ENCODE measurements at regions not wholly inside any gene's neighbourhood (a gene's known extent, or its start where the extent isn't known, plus 50 kb on each side); places are given as distances from the start of the nearest gene placed in this dataset.

- Histone ChIP-seq H3K79me2 (ENCODE audit: control insufficient read depth, insufficient read depth, low read length) (no peaks in the 10 kb centered on the region), H2AFZ (ENCODE audit: control insufficient read depth, low read depth, low read length) (no peak overlapping the region), H3K4me1 (ENCODE audit: control insufficient read depth, insufficient read depth, low read length) (no peaks in the 10 kb centered on the region), H4K20me1 (ENCODE audit: control insufficient read depth, insufficient read depth) (no peaks in the 10 kb centered on the region), H3K4me2 (ENCODE audit: control insufficient read depth, insufficient read depth) (no peak overlapping the region), H3K9ac (ENCODE audit: control insufficient read depth, insufficient read depth, low read length) (no peak overlapping the region), H3K4me3 (no peak overlapping the region), H3K27me3 (replicated peaks in 1 of 2; ENCODE audit: control insufficient read depth in 2 of 2, insufficient read depth in 2 of 2, low read length in 1 of 2) (no peaks in the 10 kb centered on the region), H3K36me3 (ENCODE audit: control insufficient read depth in 2 of 2, insufficient read depth in 2 of 2, low read length in 1 of 2) (no peaks in the 10 kb centered on the region), H3K9me3 (replicated peaks; ENCODE audit: control insufficient read depth, insufficient read depth, low read length) (no peaks in the 10 kb centered on the region), H3K27ac (ENCODE audit: control insufficient read depth, insufficient read depth) (no peak overlapping the region)
- no TSS peak for BruUV-seq (replicated peaks)
- ChIA-PET POLR2A (interaction anchor here (0.6 kb wide), 1 partner anchor 1484 kb away, joined by 5 read pairs; no protein-coding TSS in a partner anchor), RAD21 (ENCODE audit: unreplicated experiment) (no interaction called here), SMC1A (ENCODE audit: uncharacterized antibody, unreplicated experiment) (no interaction called here), CTCF (interaction anchor here (1.2 to 1.5 kb wide), 2 partner anchors 10 to 11 kb away, joined by 5 to 6 read pairs; no protein-coding TSS in a partner anchor)
- DNase-seq (ENCODE audit: low read depth, low spot score) (no peak), ATAC-seq (no peak), FAIRE-seq (no peak)
- in situ Hi-C loops (cut with MboI) = no loop called here
- 43% methylated on average over 4 of the region's 4 CpGs for WGBS (ENCODE audit: insufficient coverage, insufficient replicate concordance, low lambda C conversion rate, missing lambda C conversion rate)
- intact Hi-C loops (cut with micrococcal nuclease; ENCODE audit: unreplicated experiment) = no loop called here
- no peak for TF ChIP-seq PAX8 (IDR thresholded peaks at IDR 0.05)
- TF ChIP-seq CEBPB (IDR thresholded peaks at IDR 0.05; ENCODE audit: borderline replicate concordance in 1 of 2, low read depth in 2 of 2, low read length in 2 of 2) = no peak
- no peak for TF ChIP-seq SMAD1 (IDR thresholded peaks at IDR 0.05; ENCODE audit: low read depth, partially characterized antibody)
These were observed 1144.1 kb downstream of the GATA3 start for GRCh38 chr10:9198611-9199010.

GRCh38 chr10:9205558-9205957 lies 1151.1 kb downstream of the GATA3 start:
- Histone ChIP-seq H2AFZ (ENCODE audit: control insufficient read depth, low read depth, low read length) (no peak overlapping the region), H3K9ac (ENCODE audit: control insufficient read depth, insufficient read depth, low read length) (no peak overlapping the region), H3K27me3 (replicated peaks in 1 of 2; ENCODE audit: control insufficient read depth in 2 of 2, insufficient read depth in 2 of 2, low read length in 1 of 2) (no peaks in the 10 kb centered on the region), H3K9me3 (replicated peaks; ENCODE audit: control insufficient read depth, insufficient read depth, low read length) (no peaks in the 10 kb centered on the region), H3K4me3 (no peak overlapping the region), H3K27ac (ENCODE audit: control insufficient read depth, insufficient read depth) (no peak overlapping the region), H3K79me2 (ENCODE audit: control insufficient read depth, insufficient read depth, low read length) (no peaks in the 10 kb centered on the region), H3K4me1 (ENCODE audit: control insufficient read depth, insufficient read depth, low read length) (no peaks in the 10 kb centered on the region), H4K20me1 (ENCODE audit: control insufficient read depth, insufficient read depth) (no peaks in the 10 kb centered on the region), H3K36me3 (ENCODE audit: control insufficient read depth in 2 of 2, insufficient read depth in 2 of 2, low read length in 1 of 2) (no peaks in the 10 kb centered on the region), H3K4me2 (ENCODE audit: control insufficient read depth, insufficient read depth) (no peak overlapping the region)
- intact Hi-C loops (cut with micrococcal nuclease; ENCODE audit: unreplicated experiment) (loop anchor here (5.0 to 10.0 kb wide), 3 partner anchors 97 to 1441 kb away; partner anchors contain the start of gene GATA3), in situ Hi-C loops (cut with MboI) (loop anchor here (5.0 to 25.0 kb wide), 2 partner anchors 1168 to 1338 kb away; no protein-coding TSS in a partner anchor)
- ATAC-seq (no peak), DNase-seq (ENCODE audit: low read depth, low spot score) (no peak), FAIRE-seq (no peak)
- no peak for TF ChIP-seq NR2C1 (IDR thresholded peaks at IDR 0.05)
- no peak for TF ChIP-seq SMAD1 (IDR thresholded peaks at IDR 0.05; ENCODE audit: low read depth, partially characterized antibody)
- TF ChIP-seq ZNF384 (IDR thresholded peaks at IDR 0.05; ENCODE audit: borderline replicate concordance, low read depth, low read length) = no peak
- TF ChIP-seq ZNF217 (IDR thresholded peaks at IDR 0.05) = no peak
- ChIA-PET CTCF (interaction anchor here (1.0 kb wide), 1 partner anchor 1680 kb away, joined by 3 read pairs; no protein-coding TSS in a partner anchor), POLR2A (no interaction called here), RAD21 (ENCODE audit: unreplicated experiment) (no interaction called here), SMC1A (ENCODE audit: uncharacterized antibody, unreplicated experiment) (interaction anchor here (1.5 kb wide), 1 partner anchor 1680 kb away, joined by 4 read pairs; no protein-coding TSS in a partner anchor)
- WGBS (ENCODE audit: insufficient coverage, insufficient replicate concordance, low lambda C conversion rate, missing lambda C conversion rate) = 55% methylated on average over 1 of the region's 1 CpG
- no TSS peak for BruUV-seq (replicated peaks)
